GM19239 (cell line): ENCODE measurements at regions not wholly inside any gene's neighbourhood (a gene's known extent, or its start where the extent isn't known, plus 50 kb on each side); places are given as distances from the start of the nearest gene placed in this dataset.
"Not testable (repeated sequence)": the region's sequence is repeated elsewhere in the genome, so short reads cannot be mapped to it uniquely, and the experiment has no call there.

Experiments used
- DNase-seq: peaks from one replicate; pipeline ENCODE4 v3.0.0; 2011; ENCODE audit warnings: low spot score; ENCODE audit not compliant: insufficient read length
- FAIRE-seq: peaks from 2 replicates; lab custom pipeline; 2011; peaks lifted over from hg19 to GRCh38; lab: Jason Lieb, UNC

DNA sequence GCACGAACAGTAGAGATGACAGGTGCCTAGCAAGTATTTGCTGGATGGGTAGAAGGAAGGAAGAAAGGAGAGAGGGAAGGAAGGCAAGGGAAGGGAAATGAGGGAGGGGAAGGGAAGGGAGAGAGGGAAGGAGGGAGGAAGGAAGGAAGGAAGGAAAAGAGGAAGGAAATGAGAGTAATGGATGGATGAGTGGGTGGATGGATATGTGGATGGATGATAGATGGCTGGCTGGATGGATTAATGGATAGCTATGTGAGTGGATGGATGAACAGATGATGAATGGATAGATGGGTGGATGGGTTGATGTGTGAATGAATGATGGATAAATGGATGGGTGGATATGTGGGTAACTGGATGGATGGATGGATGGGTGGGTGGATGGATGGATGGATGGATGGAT lies 125.9 kb upstream of the FGF3 start:
- FAIRE-seq (no peak), DNase-seq (no peak)

DNA sequence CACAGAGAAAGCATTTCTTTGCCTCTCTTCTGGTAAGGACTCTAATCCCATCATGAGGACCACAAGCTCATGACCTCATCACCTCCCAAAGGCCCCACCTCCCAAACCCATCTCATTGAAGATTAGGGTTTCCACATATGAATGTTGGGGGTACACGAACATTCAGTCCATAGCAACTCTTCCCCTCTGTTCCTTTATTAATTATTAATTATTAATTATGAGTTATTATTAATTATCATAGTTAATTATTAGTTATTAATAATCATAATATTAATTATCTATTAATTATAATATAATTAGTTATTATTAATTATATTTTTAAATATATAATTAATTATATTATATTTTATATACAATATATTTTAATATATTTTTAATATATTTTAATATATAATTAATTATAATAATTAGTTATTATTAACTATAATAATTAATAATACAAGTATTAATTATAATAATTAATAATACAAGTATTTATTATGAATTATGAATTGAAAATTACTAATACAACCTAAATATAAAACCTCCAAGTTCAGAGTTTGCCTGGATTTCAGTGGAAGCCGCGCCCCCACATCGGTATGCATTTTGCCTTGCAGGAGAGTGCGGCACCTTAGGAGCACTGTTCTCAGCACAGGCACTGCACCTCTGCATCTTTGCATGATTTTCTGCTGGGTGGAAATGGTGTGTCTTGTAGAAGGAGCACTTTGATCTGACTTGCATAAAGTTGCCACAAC lies 128.0 kb upstream of the FGF3 start:
- FAIRE-seq (no peak), DNase-seq (no peak)

DNA sequence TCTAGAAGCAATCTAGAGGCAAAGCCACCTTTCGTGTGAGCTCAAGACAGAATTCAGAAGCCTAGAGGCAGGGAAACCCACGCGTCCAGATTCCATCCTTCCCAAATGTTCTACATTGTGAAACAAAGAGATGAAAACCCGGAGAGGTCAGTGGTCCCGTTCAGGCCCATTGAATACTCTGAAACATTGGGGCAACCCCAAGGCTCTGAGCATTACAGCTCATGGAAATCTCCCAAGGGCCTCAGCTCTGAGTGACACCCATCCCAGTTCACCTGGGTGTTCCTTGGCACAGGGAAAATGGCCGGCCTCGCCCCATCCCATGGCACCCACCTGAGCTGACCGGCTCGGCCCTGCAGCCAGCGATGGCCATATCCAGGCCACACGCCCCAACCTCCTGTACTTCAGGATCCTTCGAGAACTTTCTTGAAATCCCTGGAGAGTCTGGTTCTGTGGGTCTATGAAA lies 128.6 kb upstream of the FGF3 start:
- FAIRE-seq (no peak), DNase-seq (no peak)

DNA sequence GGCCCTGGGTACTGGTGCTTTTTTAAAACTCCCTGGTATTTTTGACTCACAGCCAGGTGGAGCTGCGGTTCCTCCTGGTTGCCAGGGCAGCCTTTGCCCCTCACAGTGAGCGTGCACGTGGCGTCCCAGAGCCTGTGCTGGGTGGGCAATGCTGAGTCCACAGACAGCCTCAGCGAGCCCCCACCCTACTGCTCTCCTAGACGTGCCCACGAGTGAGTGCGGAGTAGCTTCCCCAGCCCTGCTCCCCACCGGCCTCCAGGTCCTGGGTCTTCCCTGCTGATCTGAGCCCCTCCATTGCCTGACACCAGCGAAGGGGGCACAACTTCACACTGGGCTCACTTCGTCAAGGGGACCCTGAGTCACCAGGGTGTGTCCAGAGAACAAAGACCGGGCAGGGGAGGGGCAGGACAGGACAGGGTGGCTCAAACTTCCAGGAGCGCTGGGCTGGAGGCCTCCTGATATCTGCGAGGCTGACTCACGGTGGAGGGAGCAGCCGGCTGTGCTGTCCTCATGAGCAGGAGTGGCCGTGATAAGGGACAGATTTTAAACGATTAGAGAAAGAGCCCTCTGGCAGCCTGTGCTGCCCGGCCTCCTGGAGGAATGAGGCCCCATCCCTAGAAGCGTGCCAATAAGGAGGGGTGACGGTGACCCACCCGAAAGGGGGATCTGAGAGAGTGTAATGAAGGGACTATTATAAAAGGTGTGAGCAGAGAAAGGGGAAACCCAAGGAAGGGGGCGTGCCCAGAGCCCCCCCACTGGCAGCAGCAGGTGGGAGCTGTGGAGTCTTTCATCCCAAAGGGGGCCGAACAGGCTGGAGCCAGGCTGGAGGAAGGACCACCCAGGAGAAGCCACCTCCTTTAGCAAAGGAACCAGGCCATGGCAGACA lies 129.3 kb upstream of the FGF3 start:
- FAIRE-seq (no peak), DNase-seq (no peak)

DNA sequence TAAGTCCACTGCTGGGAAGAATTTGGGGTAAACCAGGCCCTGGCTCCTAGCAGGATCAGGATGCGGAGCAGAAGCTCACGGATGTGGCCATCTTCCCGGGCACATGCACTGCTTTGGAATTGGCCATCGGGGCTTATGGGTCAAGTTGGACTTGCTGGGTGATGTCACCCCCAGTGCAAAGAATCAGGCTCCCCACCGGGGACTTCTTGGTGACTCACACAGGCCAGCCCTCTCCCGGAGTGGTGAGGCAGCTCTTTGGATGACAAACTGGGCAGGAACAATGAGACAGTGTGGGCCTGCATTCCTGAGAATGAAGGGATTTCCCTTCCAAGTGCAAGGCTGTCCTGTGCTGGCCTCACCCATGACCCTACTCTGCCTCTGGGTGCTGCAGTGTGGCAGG lies 128.8 kb upstream of the ANO1 start:
- no peak for FAIRE-seq
- DNase-seq = no peak

DNA sequence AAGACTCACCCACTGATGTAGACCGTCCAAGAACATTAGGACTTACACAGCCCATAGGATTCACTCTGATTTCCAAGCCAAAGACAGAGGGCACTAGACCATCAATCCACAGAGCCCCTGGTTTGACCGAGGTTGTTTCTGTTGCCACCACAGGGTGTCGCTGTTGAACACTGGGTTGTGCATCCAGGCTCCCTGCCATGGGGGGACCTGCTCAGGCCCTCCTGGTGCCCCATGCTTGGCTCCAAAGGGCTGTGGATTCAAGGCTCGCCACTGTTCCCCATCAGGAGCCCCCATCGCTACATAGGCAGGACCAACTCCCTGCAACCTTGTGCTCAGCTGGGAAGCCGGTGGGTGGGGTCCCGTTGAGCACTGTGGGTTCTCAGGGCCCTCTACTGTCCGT lies 128.0 kb upstream of the ANO1 start:
- no peak for FAIRE-seq
- DNase-seq = no peak

DNA sequence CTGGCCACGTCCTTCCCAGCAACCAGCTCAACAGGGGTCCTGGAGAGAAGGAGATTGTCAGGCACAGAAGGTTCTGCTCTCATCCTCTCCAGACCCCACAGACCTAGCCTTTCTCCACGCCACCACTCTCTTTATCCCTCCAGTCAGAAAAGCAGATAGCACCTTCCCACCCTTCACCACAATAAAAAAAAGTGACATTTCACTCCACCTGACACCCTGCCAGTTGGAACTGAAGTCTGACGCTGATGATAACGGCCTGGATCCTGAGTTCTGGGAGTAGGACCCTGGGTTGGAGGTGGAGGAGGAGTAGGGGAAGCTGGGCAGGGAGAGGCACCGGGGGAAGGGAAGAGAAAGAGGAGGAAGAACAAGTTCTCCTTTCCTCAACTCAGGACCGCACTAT lies 127.5 kb upstream of the ANO1 start:
- FAIRE-seq (no peak), DNase-seq (no peak)

DNA sequence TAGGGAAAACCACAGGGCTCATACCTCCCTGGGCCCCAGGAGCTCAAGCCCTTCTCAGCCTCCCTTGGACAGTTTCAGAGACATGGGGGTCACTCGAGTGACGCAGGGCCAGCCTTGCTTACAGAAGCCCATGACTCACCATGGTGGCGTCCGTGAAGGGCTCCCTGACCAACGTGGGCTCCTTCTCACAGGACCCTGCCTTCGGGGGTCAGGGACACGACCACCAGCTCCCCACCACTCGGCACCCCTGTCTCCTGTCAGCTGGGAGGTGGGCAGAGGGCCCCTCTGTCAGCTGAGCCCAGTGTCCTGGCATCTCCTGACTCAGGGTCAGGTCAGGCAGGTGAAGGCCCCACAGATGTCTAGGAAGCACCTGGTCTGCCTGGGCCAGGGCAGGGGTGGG lies 126.3 kb upstream of the ANO1 start:
- DNase-seq (no peak), FAIRE-seq (no peak)

DNA sequence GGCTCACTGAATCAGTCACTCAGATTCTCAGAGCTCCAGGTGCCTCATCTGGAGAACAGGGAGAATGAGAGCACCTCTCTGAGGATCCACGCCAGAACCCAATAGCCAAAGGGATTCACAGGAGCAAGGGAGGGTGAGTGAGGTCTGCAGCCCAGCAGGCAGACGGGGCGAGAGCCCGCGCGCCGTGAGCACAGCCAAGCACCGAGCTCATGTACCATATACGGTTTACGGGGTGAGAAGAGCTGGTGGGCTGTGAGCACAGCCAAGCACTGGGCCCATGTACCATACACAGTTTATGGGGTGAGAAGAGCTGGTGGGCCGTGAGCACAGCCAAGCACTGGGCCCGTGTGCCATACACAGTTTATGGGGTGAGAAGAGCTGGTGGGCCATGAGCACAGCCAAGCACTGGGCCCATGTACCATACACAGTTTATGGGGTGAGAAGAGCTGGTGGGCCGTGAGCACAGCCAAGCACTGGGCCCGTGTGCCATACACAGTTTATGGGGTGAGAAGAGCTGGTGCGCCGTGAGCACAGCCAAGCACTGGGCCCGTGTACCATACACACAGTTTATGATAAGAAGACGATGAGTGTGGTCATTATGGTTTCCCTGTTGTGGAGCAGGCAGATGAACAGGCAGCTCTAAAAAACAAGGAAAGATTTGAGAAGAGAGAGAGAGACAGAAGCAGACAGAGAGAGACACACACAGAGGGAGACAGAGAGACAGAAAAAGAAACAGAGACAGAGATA lies 125.7 kb upstream of the ANO1 start:
- not testable (repeated sequence) for DNase-seq, FAIRE-seq

DNA sequence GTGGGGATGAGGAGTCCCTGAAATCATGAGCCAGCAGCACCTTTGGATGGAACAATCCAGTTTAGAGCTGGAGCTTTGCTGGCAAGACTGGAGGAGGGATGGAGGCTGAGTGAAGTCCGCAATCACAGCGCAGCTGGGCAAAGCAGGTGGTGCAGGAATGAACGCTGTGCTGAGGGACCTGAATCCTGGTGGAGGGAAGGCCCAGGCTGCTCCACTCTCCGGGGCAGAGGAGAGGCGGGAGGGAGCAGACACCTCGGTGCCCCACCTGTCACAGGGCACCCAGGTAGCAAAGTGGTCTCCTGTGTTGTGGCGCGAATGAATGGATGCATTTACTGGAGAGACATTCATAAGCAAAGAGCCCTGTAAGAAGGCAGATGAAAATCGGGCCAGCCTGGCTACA lies 124.8 kb upstream of the ANO1 start:
- DNase-seq (no peak), FAIRE-seq (no peak)

DNA sequence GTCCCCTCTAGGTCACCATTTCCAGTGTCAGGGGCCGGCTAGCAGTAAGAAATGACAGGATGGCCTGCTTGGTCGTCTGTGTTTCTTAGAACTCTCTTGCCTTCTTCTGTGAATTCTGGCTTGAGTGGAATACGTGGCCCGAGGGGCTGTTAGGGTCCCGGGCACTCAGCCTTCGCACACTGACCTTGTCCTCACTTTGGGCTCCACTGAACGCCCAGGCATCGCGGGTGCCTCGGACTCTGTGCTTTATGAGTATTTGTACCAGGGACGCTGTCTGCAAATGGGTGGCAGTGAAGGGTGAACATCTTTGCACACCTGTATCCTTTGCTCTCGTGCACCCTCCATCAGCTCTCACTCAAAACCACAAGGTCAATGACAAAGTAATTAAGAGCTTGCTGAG lies 123.4 kb upstream of the ANO1 start:
- DNase-seq (no peak), FAIRE-seq (no peak)

DNA sequence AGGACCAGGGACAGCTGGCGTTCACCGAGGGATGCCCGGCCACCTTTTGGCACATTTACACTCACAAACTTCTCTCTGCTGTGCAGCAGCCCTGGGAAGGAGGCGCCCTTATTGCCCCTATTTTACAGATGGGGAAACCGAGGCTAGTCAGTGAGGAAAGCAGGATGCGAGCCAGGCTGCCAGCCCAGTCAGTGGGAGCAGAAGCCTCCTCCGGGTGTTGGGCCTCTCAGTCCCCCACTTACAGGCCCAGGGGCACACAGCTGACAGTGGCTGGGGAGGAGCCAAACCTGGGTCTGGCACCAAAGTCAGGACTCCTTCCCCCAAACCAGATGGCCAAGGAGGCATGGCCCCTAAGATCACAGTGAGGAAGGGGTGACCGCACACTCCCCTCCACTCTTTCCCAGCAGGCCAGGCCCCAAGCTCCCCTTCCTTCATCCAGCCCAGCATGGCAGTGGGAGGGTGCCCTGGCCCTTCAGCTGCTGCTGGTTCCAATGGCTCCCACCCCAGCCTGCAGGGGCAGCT lies 121.4 kb upstream of the ANO1 start:
- FAIRE-seq (no peak), DNase-seq (no peak)

DNA sequence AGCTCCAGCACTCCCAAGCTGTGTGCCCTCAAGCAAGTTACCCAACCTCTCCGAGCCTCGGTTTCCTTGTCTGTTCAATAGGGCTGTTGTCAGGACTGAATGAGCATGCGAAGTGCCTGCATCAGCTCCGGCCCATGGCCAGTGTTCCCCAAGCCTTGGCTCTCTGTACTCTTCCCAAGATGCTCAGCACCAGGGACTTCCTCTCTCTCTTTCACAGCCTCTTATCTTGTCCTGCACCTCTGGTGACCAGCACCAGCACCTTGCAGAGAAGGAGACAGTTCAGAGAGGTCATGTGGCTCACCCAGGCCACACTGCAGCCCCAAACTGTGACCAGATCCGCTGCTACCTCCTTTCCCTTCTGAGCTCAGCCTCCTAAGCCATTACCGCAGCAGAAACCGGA lies 120.3 kb upstream of the ANO1 start:
- no peak for DNase-seq
- FAIRE-seq = no peak

DNA sequence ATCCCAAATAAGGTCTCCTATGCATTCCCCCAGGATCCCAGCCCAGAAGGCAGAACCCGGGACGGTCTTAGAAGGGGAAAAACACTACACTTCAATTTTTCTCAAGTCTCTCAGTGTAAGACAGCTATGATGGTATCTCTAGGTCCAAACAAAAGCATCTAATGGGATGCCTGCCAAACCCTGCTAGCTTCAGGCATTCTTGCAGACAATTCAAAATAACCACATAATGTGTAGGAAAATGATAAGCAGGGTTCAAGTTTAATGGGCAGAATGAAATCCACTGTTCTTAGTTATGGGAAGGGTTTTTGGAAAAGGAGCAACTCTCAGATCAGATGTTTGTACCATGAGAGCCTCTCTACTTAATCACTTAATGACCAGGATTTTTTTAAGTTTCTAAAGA lies 119.8 kb upstream of the ANO1 start:
- FAIRE-seq = no peak
- no peak for DNase-seq

DNA sequence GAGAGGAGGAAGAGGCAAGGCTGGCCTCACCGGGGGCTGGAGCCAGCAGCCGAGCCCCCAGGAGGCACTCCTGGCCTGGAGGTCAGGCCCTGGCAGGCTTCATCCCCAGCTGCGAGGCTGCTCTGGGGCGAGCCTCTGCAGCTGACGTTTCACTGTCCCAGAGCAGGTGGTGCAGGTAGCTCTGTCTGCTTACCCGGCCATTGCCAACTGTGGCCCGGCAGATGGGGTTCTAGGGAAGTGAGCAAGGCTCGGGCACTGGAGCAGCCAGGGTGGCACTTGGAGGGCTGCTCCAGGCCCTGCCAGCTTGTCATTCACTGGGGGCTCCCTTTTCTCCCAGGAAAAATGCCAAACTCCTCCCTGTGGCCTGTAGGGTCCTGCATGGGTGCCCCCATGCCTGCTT lies 118.7 kb upstream of the ANO1 start:
- DNase-seq = no peak
- no peak for FAIRE-seq

DNA sequence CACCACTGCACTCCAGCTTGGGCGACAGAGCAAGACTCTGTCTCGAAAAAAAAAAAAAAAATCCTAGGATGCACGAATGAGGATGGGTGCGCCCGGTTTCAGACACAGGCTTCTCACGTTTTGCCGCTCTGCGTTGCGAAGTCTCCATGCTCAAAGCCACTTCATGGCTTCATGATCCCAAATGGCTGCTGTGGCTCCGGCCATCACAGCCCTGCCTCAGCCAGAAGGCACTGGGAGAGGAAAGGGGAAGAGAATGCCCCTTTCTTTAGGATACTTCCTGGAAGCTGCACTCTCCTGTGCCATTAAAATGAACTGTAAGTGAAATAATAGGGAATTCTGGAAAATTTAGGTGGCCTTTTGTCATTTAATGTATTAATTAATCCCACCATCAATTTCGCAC lies 116.4 kb upstream of the ANO1 start:
- DNase-seq = no peak
- FAIRE-seq = no peak

DNA sequence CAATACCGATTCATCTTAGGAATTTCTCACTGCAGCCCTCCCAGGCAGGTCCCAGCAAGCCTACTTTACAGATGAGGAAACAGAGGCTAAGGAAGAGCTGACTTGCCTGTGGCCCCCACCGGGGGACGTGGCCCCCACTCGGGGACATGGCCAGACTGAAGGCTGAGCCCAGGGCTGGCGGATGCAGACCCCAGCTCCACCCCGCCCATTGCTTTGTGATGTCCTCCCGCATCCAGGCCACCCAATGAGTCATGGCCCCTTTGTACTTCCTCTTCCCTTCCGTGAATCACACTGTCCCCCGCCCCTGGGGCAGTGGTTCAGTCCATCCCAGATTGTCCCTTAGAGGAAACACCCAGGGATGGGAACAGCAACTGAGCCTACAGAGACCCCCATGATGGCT lies 116.0 kb upstream of the ANO1 start:
- no peak for DNase-seq
- FAIRE-seq = no peak

DNA sequence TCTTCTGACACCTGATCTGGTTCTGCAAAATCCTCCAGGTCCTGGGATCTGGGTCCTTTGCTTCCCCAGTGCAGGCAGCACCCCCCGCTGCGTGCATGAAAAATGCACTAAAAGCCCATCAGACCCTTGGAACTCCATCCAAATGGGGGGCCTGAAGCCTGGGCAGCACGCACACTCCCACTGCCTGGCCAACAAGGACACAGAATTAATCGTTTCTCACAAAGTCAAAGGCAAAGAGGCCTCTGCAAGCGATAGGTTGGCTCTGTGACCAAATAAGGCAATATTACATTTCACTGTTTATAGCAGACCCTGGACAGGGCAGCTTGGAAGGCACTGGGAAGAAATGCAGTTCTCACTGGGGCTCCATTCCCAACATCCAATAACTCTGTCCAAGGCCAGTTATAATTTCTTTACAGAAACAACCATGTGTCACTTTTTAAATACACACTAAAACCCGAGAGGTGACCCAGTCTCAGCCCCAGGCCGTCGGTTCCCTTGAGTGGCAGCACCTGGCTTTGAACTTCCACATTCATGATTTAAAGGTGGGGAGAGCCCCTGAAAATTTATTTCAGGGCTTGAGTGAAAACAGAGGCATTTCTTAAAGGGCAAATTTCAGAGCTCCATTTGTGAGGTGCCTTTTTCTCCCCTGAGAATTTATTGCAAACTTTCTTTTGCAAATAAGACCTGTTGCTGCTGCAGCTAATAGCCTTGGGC lies 114.4 kb upstream of the ANO1 start:
- FAIRE-seq = no peak
- DNase-seq = no peak

DNA sequence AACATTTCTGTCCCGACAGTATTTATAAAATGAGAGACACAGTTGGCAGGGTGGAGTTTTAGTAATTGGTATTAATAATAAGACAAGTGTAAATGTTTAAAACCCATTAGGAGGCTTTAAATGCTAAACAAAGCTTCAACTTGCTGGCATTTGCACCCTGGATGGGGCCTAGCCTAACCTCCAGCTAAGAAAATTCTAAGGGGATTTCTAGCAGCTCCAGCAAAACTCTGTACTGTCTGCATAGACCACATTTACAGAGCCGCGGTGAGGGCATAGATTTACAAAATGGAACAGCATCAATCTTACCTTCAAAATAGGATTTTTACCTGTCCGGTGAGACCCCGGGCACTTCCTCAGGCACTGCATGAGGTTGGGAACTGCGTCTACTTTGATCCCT lies 113.9 kb upstream of the ANO1 start:
- FAIRE-seq = no peak
- DNase-seq = no peak
